ENCODE measurements at regions not wholly inside any gene's neighbourhood (a gene's known extent, or its start where the extent isn't known, plus 50 kb on each side); places are given as distances from the start of the nearest gene placed in this dataset.
"Not testable (repeated sequence)": the region's sequence is repeated elsewhere in the genome, so short reads cannot be mapped to it uniquely, and the experiment has no call there.

DNA sequence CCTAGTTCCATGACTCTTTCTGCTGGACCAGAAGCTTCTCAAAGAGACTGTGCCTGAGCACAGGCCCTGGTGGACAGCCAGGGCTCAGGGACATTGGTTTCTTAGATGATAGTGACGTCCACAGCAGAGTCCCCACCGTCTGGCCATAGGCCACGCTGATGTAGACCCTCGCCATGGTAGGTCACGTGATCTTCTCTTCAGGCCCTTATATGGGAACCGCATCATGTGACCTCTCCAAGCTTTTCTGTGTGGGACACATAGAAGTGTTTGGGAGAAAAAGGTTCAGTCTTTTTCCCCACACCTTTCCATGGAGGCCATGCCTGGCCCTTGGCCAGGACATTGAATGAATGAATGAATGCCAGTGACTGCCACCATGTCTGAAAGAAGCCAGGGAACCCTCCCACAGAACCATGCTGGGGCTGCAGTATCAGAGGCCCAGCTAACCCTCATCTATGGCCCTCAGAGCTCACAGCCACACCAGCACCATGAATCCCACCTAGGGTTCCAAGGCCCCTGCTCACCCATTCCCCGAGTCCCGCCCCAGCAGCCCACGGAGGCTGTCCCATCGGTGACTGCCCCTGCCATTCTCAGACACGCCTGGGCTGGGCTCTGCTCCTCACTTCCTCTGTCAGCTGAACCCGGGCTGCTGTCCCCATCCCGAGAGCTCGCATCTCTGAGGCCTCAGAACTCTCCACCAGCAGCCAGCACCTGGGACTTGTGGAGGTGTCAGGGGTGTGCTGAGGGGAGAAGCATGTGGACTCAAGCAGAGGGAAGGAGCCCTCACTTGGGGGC is 292.1 kb downstream of the ADGRD1 start:
- H3K27me3 ChIP-seq (ENCODE audit: control insufficient read depth, insufficient read depth, low read length), result no peaks in the 10 kb centered on the region
- H3K9ac ChIP-seq, result no peak overlapping the region
- H3K79me2 ChIP-seq, result no peaks in the 10 kb centered on the region
- no peak overlapping the region for H2AFZ ChIP-seq
- no peak overlapping the region for H3K4me2 ChIP-seq (ENCODE audit: low read length)
- H3K27ac ChIP-seq, result no peak overlapping the region
- no peaks in the 10 kb centered on the region for H3K36me3 ChIP-seq (ENCODE audit: control insufficient read depth, insufficient read depth, low read length)
- no peak overlapping the region for H3K4me3 ChIP-seq (ENCODE audit: low read depth, low read length)
- no peaks in the 10 kb centered on the region for H3K4me1 ChIP-seq
- TF ChIP-seq CTCF (IDR thresholded peaks at IDR 0.05), result no peak
- no peaks in the 10 kb centered on the region for H3K9me3 ChIP-seq (ENCODE audit: control insufficient read depth, low read length)

- H3K27me3 ChIP-seq (ENCODE audit: control insufficient read depth, insufficient read depth, low read length); H3K4me3 ChIP-seq (ENCODE audit: low read depth, low read length); H3K9ac ChIP-seq; H3K36me3 ChIP-seq (ENCODE audit: control insufficient read depth, insufficient read depth, low read length); H3K4me1 ChIP-seq; H3K4me2 ChIP-seq (ENCODE audit: low read length); H2AFZ ChIP-seq; H3K9me3 ChIP-seq (ENCODE audit: control insufficient read depth, low read length); H3K27ac ChIP-seq; H3K79me2 ChIP-seq: not testable (repeated sequence)
These were observed 293.5 kb downstream of the ADGRD1 start for GRCh38 chr12:131247026-131247725.

- H3K27me3 ChIP-seq (ENCODE audit: control insufficient read depth, insufficient read depth, low read length); H3K4me3 ChIP-seq (ENCODE audit: low read depth, low read length); H3K79me2 ChIP-seq: not testable (repeated sequence)
These were observed 294.2 kb downstream of the ADGRD1 start for GRCh38 chr12:131247875-131248274.

DNA sequence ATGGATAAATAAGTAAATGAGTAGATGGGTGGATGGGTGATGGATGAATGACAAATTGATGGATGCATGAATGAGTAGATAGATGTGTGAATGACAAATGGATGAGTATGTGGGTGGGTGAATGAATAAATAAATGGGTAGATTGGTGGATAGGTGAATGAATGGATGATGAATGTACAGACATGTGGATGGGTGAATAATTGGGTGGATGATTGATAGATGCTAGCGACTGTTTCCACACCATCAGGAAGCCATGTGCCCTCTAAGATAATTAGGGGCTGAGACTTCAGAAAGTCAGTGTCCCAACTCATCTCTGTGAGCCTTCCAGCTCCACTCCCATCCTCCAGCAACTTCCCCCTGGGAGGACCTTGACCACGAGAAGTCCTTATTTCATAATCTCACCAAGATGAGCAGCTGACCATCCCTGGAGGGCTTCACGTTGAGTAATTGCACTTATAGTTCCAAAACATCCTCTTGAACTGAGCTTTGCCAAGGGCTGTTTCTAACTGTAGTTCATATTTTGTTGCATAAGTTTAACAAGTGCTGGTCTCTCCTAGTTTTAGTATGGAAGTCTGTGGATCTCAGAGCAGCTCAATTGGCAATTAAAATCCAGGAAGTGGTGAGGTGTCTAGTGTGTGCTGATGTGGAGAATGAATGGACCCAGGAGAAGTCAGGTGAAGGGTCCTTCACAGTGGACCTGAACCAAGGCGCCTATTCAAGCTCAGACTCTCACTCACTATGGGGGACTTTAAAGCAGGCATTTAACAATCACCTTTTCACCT is 295.7 kb downstream of the ADGRD1 start:
- Histone ChIP-seq H3K27me3 (ENCODE audit: control insufficient read depth, insufficient read depth, low read length) (no peaks in the 10 kb centered on the region), H3K79me2 (no peaks in the 10 kb centered on the region), H3K4me1 (no peaks in the 10 kb centered on the region), H3K4me3 (ENCODE audit: low read depth, low read length) (no peak overlapping the region), H3K27ac (no peak overlapping the region), H3K9ac (no peak overlapping the region), H3K36me3 (ENCODE audit: control insufficient read depth, insufficient read depth, low read length) (no peaks in the 10 kb centered on the region), H3K4me2 (ENCODE audit: low read length) (no peak overlapping the region), H2AFZ (no peak overlapping the region), H3K9me3 (ENCODE audit: control insufficient read depth, low read length) (no peaks in the 10 kb centered on the region)
- no peak for TF ChIP-seq CTCF (IDR thresholded peaks at IDR 0.05)

More at GRCh38 chr12:131247875-131248274, 294.2 kb downstream of the ADGRD1 start:
- H3K9me3 ChIP-seq (ENCODE audit: control insufficient read depth, low read length); H2AFZ ChIP-seq; H3K36me3 ChIP-seq (ENCODE audit: control insufficient read depth, insufficient read depth, low read length); H3K4me1 ChIP-seq; H3K9ac ChIP-seq; H3K4me2 ChIP-seq (ENCODE audit: low read length); H3K27ac ChIP-seq: not testable (repeated sequence)

GRCh38 chr12:131250028-131250950 is 296.6 kb downstream of the ADGRD1 start:
- Histone ChIP-seq H3K9ac (no peak overlapping the region), H3K79me2 (no peaks in the 10 kb centered on the region), H3K4me3 (ENCODE audit: low read depth, low read length) (no peak overlapping the region), H3K36me3 (ENCODE audit: control insufficient read depth, insufficient read depth, low read length) (no peaks in the 10 kb centered on the region), H3K4me2 (ENCODE audit: low read length) (no peak overlapping the region), H3K9me3 (ENCODE audit: control insufficient read depth, low read length) (no peaks in the 10 kb centered on the region), H3K4me1 (no peaks in the 10 kb centered on the region), H2AFZ (no peak overlapping the region), H3K27me3 (ENCODE audit: control insufficient read depth, insufficient read depth, low read length) (no peaks in the 10 kb centered on the region), H3K27ac (no peak overlapping the region)
- no peak for TF ChIP-seq CTCF (IDR thresholded peaks at IDR 0.05)

All from parathyroid adenoma (tissue), 2 donors.